Prostate gland (tissue), 2 donors: ENCODE measurements at regions not wholly inside any gene's neighbourhood (a gene's known extent, or its start where the extent isn't known, plus 50 kb on each side); places are given as distances from the start of the nearest gene placed in this dataset.

Source experiments
- POLR2A ChIP-seq: fragments of 450-650 bp; IDR thresholded peaks from one replicate; pipeline ENCODE4 v1.6.1; 2016; ENCODE audit warnings: antibody characterized with exemption, mild to moderate bottlenecking
- TF ChIP-seq, protein P1 (sequence below), 4 experiments: fragments of 200-600 bp in 2 of 4; fragments of 450-650 bp in 2 of 4; sonication (generic) in 2 of 4; IDR thresholded peaks; 1 replicate in 3 of 4; 2 replicates in 1 of 4; pipeline ENCODE4 v1.5.1; 2016 to 2019; ENCODE audit warnings: antibody characterized with exemption in 4 of 4, mild to moderate bottlenecking in 2 of 4, moderate library complexity in 2 of 4

- TF ChIP-seq, protein P1, sequence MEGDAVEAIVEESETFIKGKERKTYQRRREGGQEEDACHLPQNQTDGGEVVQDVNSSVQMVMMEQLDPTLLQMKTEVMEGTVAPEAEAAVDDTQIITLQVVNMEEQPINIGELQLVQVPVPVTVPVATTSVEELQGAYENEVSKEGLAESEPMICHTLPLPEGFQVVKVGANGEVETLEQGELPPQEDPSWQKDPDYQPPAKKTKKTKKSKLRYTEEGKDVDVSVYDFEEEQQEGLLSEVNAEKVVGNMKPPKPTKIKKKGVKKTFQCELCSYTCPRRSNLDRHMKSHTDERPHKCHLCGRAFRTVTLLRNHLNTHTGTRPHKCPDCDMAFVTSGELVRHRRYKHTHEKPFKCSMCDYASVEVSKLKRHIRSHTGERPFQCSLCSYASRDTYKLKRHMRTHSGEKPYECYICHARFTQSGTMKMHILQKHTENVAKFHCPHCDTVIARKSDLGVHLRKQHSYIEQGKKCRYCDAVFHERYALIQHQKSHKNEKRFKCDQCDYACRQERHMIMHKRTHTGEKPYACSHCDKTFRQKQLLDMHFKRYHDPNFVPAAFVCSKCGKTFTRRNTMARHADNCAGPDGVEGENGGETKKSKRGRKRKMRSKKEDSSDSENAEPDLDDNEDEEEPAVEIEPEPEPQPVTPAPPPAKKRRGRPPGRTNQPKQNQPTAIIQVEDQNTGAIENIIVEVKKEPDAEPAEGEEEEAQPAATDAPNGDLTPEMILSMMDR (IDR thresholded peaks at IDR 0.05), result no peak
- no peak for TF ChIP-seq POLR2A
These were observed 174.8 kb upstream of the MKI67 start for GRCh38 chr10:128301051-128301450.
